WTC11 (cell line): ENCODE measurements at regions not wholly inside any gene's neighbourhood (a gene's known extent, or its start where the extent isn't known, plus 50 kb on each side); places are given as distances from the start of the nearest gene placed in this dataset.

Experiments used
- ATF3 ChIP-seq: sonication (generic); formaldehyde crosslinking; conservative IDR thresholded peaks from 2 replicates; pipeline ENCODE4 v1.8.1; 2022; ENCODE audit warnings: mild to moderate bottlenecking, missing genetic modification reagents
- FOXJ3 ChIP-seq: sonication (generic); formaldehyde crosslinking; IDR thresholded peaks from 2 replicates; pipeline ENCODE4 v1.9.0; 2021; ENCODE audit warnings: missing genetic modification reagents, mild to moderate bottlenecking, borderline replicate concordance
- KAT7 ChIP-seq: sonication (generic); formaldehyde crosslinking; IDR thresholded peaks from 2 replicates; pipeline ENCODE4 v1.8.1; 2023; ENCODE audit warnings: missing genetic modification reagents, mild to moderate bottlenecking, borderline replicate concordance
- MAX ChIP-seq: sonication (generic); formaldehyde crosslinking; IDR thresholded peaks from 2 replicates; pipeline ENCODE4 v1.8.0; 2022; ENCODE audit warnings: mild to moderate bottlenecking, missing genetic modification reagents
- MYBL2 ChIP-seq: sonication (generic); formaldehyde crosslinking; IDR thresholded peaks from 2 replicates; pipeline ENCODE4 v1.8.1; 2023; ENCODE audit warnings: mild to moderate bottlenecking, moderate library complexity, missing genetic modification reagents
- RELA ChIP-seq: sonication (generic); formaldehyde crosslinking; IDR thresholded peaks from 2 replicates; pipeline ENCODE4 v1.8.1; 2022; ENCODE audit warnings: missing genetic modification reagents, mild to moderate bottlenecking, borderline replicate concordance
- SP1 ChIP-seq: sonication (generic); formaldehyde crosslinking; conservative IDR thresholded peaks from 2 replicates; pipeline ENCODE4 v1.8.1; 2022; ENCODE audit warnings: missing genetic modification reagents
- USF2 ChIP-seq: sonication (generic); formaldehyde crosslinking; IDR thresholded peaks from 2 replicates; pipeline ENCODE4 v1.8.1; 2023; ENCODE audit warnings: mild to moderate bottlenecking, missing genetic modification reagents, moderate library complexity
- ZNF423 ChIP-seq: fragments of 250-450 bp; sonication (Bioruptor Pico); IDR thresholded peaks from 2 replicates; pipeline ENCODE4 v2.1.2; 2022; ENCODE audit warnings: mild to moderate bottlenecking, moderate library complexity
- TF ChIP-seq, protein P1 (sequence below): fragments of 200-600 bp; IDR thresholded peaks from 2 replicates; pipeline ENCODE4 v1.8.0; 2022; ENCODE audit warnings: antibody characterized with exemption
- TF ChIP-seq, protein P2 (sequence below): sonication (generic); formaldehyde crosslinking; IDR thresholded peaks from 2 replicates; pipeline ENCODE4 v1.8.0; 2023; ENCODE audit warnings: mild to moderate bottlenecking, missing genetic modification reagents
- TF ChIP-seq, protein P3 (sequence below): sonication (generic); formaldehyde crosslinking; IDR thresholded peaks from 2 replicates; pipeline ENCODE4 v1.8.1; 2023; ENCODE audit warnings: mild to moderate bottlenecking, missing genetic modification reagents
- TF ChIP-seq, protein P4 (sequence below): fragments of 250-450 bp; sonication (Bioruptor Pico); IDR thresholded peaks from 2 replicates; pipeline ENCODE4 v2.1.2; 2022; ENCODE audit warnings: mild to moderate bottlenecking, moderate library complexity

GRCh38 chr7:13731643-13732042 lies 257.8 kb downstream of the ETV1 start:
- TF ChIP-seq, protein P1, sequence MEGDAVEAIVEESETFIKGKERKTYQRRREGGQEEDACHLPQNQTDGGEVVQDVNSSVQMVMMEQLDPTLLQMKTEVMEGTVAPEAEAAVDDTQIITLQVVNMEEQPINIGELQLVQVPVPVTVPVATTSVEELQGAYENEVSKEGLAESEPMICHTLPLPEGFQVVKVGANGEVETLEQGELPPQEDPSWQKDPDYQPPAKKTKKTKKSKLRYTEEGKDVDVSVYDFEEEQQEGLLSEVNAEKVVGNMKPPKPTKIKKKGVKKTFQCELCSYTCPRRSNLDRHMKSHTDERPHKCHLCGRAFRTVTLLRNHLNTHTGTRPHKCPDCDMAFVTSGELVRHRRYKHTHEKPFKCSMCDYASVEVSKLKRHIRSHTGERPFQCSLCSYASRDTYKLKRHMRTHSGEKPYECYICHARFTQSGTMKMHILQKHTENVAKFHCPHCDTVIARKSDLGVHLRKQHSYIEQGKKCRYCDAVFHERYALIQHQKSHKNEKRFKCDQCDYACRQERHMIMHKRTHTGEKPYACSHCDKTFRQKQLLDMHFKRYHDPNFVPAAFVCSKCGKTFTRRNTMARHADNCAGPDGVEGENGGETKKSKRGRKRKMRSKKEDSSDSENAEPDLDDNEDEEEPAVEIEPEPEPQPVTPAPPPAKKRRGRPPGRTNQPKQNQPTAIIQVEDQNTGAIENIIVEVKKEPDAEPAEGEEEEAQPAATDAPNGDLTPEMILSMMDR: no peak
- TF ChIP-seq RELA (no peak), MAX (no peak), ZNF423 (no peak), USF2 (CRISPR knock-in tag) (no peak), MYBL2 (CRISPR knock-in tag) (no peak), SP1 (no peak), KAT7 (CRISPR knock-in tag) (no peak), FOXJ3 (CRISPR knock-in tag) (no peak), ATF3 (CRISPR knock-in tag) (no peak)
- TF ChIP-seq, protein P2, sequence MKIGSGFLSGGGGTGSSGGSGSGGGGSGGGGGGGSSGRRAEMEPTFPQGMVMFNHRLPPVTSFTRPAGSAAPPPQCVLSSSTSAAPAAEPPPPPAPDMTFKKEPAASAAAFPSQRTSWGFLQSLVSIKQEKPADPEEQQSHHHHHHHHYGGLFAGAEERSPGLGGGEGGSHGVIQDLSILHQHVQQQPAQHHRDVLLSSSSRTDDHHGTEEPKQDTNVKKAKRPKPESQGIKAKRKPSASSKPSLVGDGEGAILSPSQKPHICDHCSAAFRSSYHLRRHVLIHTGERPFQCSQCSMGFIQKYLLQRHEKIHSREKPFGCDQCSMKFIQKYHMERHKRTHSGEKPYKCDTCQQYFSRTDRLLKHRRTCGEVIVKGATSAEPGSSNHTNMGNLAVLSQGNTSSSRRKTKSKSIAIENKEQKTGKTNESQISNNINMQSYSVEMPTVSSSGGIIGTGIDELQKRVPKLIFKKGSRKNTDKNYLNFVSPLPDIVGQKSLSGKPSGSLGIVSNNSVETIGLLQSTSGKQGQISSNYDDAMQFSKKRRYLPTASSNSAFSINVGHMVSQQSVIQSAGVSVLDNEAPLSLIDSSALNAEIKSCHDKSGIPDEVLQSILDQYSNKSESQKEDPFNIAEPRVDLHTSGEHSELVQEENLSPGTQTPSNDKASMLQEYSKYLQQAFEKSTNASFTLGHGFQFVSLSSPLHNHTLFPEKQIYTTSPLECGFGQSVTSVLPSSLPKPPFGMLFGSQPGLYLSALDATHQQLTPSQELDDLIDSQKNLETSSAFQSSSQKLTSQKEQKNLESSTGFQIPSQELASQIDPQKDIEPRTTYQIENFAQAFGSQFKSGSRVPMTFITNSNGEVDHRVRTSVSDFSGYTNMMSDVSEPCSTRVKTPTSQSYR (CRISPR knock-in tag): no peak
- TF ChIP-seq, protein P3, sequence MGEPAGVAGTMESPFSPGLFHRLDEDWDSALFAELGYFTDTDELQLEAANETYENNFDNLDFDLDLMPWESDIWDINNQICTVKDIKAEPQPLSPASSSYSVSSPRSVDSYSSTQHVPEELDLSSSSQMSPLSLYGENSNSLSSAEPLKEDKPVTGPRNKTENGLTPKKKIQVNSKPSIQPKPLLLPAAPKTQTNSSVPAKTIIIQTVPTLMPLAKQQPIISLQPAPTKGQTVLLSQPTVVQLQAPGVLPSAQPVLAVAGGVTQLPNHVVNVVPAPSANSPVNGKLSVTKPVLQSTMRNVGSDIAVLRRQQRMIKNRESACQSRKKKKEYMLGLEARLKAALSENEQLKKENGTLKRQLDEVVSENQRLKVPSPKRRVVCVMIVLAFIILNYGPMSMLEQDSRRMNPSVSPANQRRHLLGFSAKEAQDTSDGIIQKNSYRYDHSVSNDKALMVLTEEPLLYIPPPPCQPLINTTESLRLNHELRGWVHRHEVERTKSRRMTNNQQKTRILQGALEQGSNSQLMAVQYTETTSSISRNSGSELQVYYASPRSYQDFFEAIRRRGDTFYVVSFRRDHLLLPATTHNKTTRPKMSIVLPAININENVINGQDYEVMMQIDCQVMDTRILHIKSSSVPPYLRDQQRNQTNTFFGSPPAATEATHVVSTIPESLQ (CRISPR knock-in tag): no peak
- TF ChIP-seq, protein P4, sequence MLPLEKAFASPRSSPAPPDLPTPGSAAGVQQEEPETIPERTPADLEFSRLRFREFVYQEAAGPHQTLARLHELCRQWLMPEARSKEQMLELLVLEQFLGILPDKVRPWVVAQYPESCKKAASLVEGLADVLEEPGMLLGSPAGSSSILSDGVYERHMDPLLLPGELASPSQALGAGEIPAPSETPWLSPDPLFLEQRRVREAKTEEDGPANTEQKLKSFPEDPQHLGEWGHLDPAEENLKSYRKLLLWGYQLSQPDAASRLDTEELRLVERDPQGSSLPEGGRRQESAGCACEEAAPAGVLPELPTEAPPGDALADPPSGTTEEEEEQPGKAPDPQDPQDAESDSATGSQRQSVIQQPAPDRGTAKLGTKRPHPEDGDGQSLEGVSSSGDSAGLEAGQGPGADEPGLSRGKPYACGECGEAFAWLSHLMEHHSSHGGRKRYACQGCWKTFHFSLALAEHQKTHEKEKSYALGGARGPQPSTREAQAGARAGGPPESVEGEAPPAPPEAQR (CRISPR knock-in tag): no peak
